MCF 10A (cell line): ENCODE measurements at regions not wholly inside any gene's neighbourhood (a gene's known extent, or its start where the extent isn't known, plus 50 kb on each side); places are given as distances from the start of the nearest gene placed in this dataset.

ENCODE experiments used
- BruUV-seq: library from RNA; stranded (reverse); fragments of 400-500 nt; replicated peaks from 2 replicates; lab custom pipeline; 2021; lab: Mats Ljungman, UMichigan
- CTCF ChIA-PET: fragments of 300-600 bp; sonication (Branson Sonifier 250); formaldehyde crosslinking; extraction: SDS; loops from one replicate; lab custom pipeline; 2021; ENCODE audit warnings: antibody characterized with exemption, inconsistent platforms; lab: Yijun Ruan, JAX
- POLR2A ChIA-PET: fragments of 300-600, 350-650 bp; sonication (Branson Sonifier 250); formaldehyde crosslinking; extraction: SDS; loops from one replicate; lab custom pipeline; 2020; ENCODE audit warnings: antibody characterized with exemption, inconsistent platforms; lab: Yijun Ruan, JAX
- DNase-seq: peaks from one replicate; pipeline ENCODE4 v3.0.0-alpha.2; 2018; ENCODE audit not compliant: unreplicated experiment
- H3K27ac Mint-ChIP-seq: one replicate; pipeline ENCODE4 v1.8.0; 2022; ENCODE audit warnings: mild to moderate bottlenecking, low read depth, mixed read lengths; ENCODE audit not compliant: unreplicated experiment
- H3K27me3 Mint-ChIP-seq: one replicate; pipeline ENCODE4 v1.8.0; 2022; ENCODE audit warnings: mixed read lengths; ENCODE audit not compliant: insufficient read depth, unreplicated experiment
- H3K36me3 Mint-ChIP-seq: one replicate; pipeline ENCODE4 v1.8.0; 2022; ENCODE audit warnings: mild to moderate bottlenecking, moderate library complexity, mixed read lengths; ENCODE audit not compliant: insufficient read depth, unreplicated experiment
- H3K4me1 Mint-ChIP-seq: one replicate; pipeline ENCODE4 v1.8.0; 2022; ENCODE audit warnings: mixed read lengths; ENCODE audit not compliant: insufficient read depth, unreplicated experiment
- H3K4me3 Mint-ChIP-seq: one replicate; pipeline ENCODE4 v1.8.0; 2022; ENCODE audit warnings: mild to moderate bottlenecking, moderate library complexity, mixed read lengths; ENCODE audit not compliant: unreplicated experiment
- H3K9me3 Mint-ChIP-seq: one replicate; pipeline ENCODE4 v1.8.0; 2022; ENCODE audit warnings: mixed read lengths; ENCODE audit not compliant: unreplicated experiment
- intact Hi-C: fragments of 100-400 bp; cut with micrococcal nuclease; formaldehyde crosslinking; loops from 2 replicates; pipeline ENCODE4 v1.14.1; 2022
- TF ChIP-seq, protein P1 (sequence below): fragments of 200-600 bp; IDR thresholded peaks from one replicate; pipeline ENCODE4 v1.8.0; 2022; ENCODE audit warnings: antibody characterized with exemption, mild to moderate bottlenecking; ENCODE audit not compliant: unreplicated experiment

DNA sequence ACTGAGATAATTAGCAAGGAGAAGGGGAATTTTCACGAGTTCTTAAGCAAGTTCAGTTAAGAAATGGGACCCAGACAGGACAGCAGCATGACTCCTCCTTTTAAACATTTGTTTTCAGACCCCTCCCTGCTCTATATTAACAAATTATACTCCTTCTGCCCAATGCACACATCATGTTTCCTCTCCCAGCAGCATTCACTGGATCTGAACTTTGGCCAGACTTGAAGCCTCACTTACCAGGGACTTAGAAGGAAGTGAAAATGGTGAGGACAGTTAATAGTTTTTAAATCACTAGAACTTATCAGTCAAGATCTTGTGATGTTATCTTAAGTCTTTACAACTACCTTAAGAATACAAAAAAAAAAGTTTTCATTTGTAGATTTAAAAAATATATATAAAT, 1174.7 kb upstream of the MAP3K7 start:
- H3K4me1 Mint-ChIP-seq, result no peaks in the 10 kb centered on the region
- H3K27me3 Mint-ChIP-seq, result no peaks in the 10 kb centered on the region
- no peak overlapping the region for H3K27ac Mint-ChIP-seq
- ChIA-PET CTCF (no interaction called here), POLR2A (no interaction called here)
- TF ChIP-seq, protein P1, sequence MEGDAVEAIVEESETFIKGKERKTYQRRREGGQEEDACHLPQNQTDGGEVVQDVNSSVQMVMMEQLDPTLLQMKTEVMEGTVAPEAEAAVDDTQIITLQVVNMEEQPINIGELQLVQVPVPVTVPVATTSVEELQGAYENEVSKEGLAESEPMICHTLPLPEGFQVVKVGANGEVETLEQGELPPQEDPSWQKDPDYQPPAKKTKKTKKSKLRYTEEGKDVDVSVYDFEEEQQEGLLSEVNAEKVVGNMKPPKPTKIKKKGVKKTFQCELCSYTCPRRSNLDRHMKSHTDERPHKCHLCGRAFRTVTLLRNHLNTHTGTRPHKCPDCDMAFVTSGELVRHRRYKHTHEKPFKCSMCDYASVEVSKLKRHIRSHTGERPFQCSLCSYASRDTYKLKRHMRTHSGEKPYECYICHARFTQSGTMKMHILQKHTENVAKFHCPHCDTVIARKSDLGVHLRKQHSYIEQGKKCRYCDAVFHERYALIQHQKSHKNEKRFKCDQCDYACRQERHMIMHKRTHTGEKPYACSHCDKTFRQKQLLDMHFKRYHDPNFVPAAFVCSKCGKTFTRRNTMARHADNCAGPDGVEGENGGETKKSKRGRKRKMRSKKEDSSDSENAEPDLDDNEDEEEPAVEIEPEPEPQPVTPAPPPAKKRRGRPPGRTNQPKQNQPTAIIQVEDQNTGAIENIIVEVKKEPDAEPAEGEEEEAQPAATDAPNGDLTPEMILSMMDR, result no peak
- DNase-seq, result no peak
- H3K36me3 Mint-ChIP-seq, result no peaks in the 10 kb centered on the region
- H3K9me3 Mint-ChIP-seq, result no peaks in the 10 kb centered on the region
- H3K4me3 Mint-ChIP-seq, result no peak overlapping the region
- BruUV-seq, result no TSS peak
- intact Hi-C loops, result no loop called here

DNA sequence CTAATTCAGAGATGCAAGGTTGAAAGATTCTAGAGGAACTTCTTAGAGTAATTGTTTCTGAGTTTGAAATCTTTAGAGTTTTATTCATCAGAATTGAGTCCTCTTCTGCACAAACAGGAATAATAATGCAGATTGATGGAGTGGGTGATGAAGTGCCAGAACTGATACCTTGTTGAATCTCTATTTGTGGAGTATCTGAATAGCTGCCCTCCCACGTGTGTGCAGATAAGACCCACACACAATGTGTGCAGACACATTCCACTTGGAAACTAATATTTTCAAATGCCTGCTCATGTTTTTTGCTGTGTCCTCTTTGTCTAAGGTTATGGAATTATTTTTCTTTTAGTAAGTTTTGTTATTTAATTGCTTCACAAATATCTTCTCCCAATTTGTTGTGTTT, 1167.8 kb upstream of the MAP3K7 start:
- H3K4me1 Mint-ChIP-seq, result peaks cover 5% of the 10 kb centered on the region
- no TSS peak for BruUV-seq
- no peak overlapping the region for H3K4me3 Mint-ChIP-seq
- no peaks in the 10 kb centered on the region for H3K36me3 Mint-ChIP-seq
- H3K9me3 Mint-ChIP-seq, result no peaks in the 10 kb centered on the region
- H3K27ac Mint-ChIP-seq, result no peak overlapping the region
- intact Hi-C loops, result no loop called here
- TF ChIP-seq, protein P1, result no peak
- no peak for DNase-seq
- ChIA-PET POLR2A (no interaction called here), CTCF (no interaction called here)
- H3K27me3 Mint-ChIP-seq, result peaks cover 11% of the 10 kb centered on the region

DNA sequence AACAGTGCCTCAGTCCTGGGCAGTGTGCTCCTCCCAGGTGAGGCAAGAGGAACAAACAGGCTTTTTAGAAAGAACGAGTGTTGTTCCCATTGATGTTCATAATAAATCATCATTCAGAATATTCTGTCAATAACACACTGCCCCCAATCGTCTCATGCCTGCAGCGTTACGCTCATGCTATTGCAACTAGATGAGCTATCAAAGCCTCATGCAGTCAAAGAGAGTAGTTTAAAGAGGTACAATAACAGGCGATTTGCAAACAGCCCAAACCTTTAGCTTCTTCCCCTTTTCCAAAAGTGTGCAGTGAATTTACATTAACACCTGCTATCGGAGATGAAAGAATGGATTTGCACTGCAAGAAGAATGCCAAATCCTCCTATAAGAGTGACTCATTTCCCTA, 1164.7 kb upstream of the MAP3K7 start:
- no TSS peak for BruUV-seq
- TF ChIP-seq, protein P1, result no peak
- intact Hi-C loops, result no loop called here
- no peaks in the 10 kb centered on the region for H3K9me3 Mint-ChIP-seq
- ChIA-PET CTCF (no interaction called here), POLR2A (interaction anchor here (0.7 kb wide), 1 partner anchor 28 kb away, joined by 3 read pairs; no protein-coding TSS in a partner anchor)
- peaks cover 11% of the 10 kb centered on the region for H3K27me3 Mint-ChIP-seq
- no peak overlapping the region for H3K27ac Mint-ChIP-seq
- no peaks in the 10 kb centered on the region for H3K36me3 Mint-ChIP-seq
- H3K4me1 Mint-ChIP-seq, result peaks cover 5% of the 10 kb centered on the region
- H3K4me3 Mint-ChIP-seq, result no peak overlapping the region
- DNase-seq, result no peak

DNA sequence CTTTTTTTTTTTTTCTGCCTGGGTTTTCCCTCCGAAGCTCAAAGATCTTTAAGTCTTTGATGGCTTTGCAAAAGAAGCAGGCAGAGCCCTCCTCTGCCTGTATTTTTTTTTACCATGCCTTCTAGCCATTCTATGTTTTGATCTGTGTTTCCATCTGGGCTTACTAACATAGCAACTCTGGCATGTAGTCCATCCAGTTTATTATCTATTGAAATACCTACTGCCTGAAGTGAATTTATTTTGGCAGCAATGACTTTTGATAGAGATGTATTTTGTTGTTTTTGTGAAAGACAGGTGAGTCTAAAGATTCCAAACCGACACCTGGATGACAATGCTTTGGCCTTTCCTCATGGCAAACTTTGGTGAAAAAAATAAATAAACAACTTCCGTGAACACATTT, 1157.7 kb upstream of the MAP3K7 start:
- Mint-ChIP-seq H3K4me3 (no peak overlapping the region), H3K4me1 (no peaks in the 10 kb centered on the region), H3K27me3 (no peaks in the 10 kb centered on the region), H3K9me3 (no peaks in the 10 kb centered on the region), H3K27ac (no peak overlapping the region), H3K36me3 (no peaks in the 10 kb centered on the region)
- CTCF ChIA-PET, result interaction anchor here (1.6 kb wide), 1 partner anchor 663 kb away, joined by 3 read pairs; no protein-coding TSS in a partner anchor
- TF ChIP-seq, protein P1, result no peak
- POLR2A ChIA-PET, result no interaction called here
- DNase-seq, result no peak
- intact Hi-C loops, result no loop called here
- no TSS peak for BruUV-seq
